ENCODE measurements at regions not wholly inside any gene's neighbourhood (a gene's known extent, or its start where the extent isn't known, plus 50 kb on each side); places are given as distances from the start of the nearest gene placed in this dataset.

DNA sequence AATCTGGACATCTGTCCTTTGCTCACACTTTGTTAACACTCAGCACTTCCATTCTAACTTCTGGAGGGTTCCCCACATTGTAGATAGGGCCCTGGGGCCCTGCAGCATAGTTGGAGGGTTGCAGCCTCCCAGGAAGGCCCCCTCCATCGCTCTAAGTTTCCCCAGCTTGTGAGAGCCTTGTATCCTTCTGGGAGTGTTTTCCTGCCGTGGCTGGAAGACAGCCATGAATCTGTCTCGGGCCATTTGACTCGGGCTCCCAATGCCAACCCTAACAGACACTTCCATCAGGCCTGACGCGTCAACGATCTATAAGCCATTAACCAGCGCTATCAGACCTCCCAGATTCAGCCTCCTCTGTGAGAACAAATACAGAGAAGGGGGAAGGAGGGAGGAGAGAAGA is 263.7 kb upstream of the RPL38 start:
- H3K9me3 Mint-ChIP-seq = no peaks in the 10 kb centered on the region
- H3K4me1 Mint-ChIP-seq = no peaks in the 10 kb centered on the region
- no peaks in the 10 kb centered on the region for H3K36me3 Mint-ChIP-seq
- no peak overlapping the region for H3K4me3 Mint-ChIP-seq
- ATAC-seq (no peak), DNase-seq (no peak)
- POLR2A ChIA-PET = no interaction called here
- peaks cover 0 to 31% (median 5%) of the 10 kb centered on the region in 5 donors for H3K27me3 Mint-ChIP-seq
- H3K27ac Mint-ChIP-seq = no peak overlapping the region

DNA sequence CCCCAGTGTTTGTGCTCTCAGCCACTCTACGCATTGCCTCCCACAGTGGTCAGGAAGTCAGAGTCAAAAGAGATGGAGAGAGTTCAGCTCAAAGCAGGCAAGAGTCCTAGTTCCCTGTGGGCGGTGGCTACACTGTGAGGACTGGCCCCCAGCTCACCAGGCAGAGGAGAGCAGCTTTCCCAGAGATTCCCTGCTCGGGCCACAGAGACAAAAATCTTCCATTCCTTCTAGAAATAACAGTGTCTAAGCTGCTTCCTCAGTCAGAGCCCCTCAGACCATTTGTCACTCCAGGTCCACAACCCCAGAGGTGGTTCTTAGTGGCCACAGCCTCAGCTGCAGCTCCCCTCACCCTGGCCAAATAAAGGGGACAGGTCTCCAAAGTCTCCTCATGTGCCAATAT is 263.0 kb upstream of the RPL38 start:
- H3K36me3 Mint-ChIP-seq = no peaks in the 10 kb centered on the region
- no peaks in the 10 kb centered on the region for H3K4me1 Mint-ChIP-seq
- peak overlapping the region in 1 of 10 donors; percentile 61 for H3K27ac Mint-ChIP-seq
- no peak for ATAC-seq
- no peaks in the 10 kb centered on the region for H3K9me3 Mint-ChIP-seq
- POLR2A ChIA-PET = no interaction called here
- peaks cover 0 to 34% (median 5%) of the 10 kb centered on the region in 5 donors for H3K27me3 Mint-ChIP-seq
- no peak for DNase-seq
- no peak overlapping the region for H3K4me3 Mint-ChIP-seq

DNA sequence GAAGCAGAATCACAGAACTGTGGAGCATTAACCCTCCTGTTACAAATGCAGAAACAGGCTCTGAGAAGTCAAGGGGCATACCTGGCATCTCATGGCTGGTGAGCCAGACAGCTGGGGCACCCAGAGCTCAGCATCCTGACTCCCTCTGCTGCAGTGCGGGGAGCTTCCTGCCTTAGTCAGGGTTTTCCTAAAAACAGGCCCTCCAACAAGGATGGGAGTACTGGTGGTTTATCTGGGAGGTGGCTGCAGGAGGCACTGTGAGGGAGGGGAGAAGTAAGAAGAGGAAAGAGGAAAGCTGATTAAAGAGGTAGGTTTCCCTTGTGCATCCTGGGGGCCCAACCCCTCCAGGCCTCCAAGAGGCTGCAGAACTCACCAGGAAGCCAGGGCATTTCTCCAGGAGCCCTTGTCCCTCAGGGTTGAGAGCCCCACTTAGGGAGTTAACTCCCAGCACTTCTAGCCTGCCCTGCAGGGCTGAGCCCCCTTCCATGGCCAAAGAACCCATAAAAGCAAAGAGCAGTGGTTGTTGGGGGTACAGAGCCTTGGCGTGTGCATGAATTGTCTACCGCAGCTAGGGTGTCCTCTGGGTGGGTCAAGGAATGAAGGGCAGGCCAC is 261.5 kb upstream of the RPL38 start:
- Mint-ChIP-seq H3K36me3 (no peaks in the 10 kb centered on the region), H3K9me3 (no peaks in the 10 kb centered on the region)

GRCh38 chr17:73942703-73943415 is 260.6 kb upstream of the RPL38 start:
- H3K27ac Mint-ChIP-seq = no peak overlapping the region
- peaks cover 0 to 4% (median 0%) of the 10 kb centered on the region in 9 donors for H3K9me3 Mint-ChIP-seq
- no peak for DNase-seq
- no peaks in the 10 kb centered on the region for H3K4me1 Mint-ChIP-seq
- no peak for ATAC-seq
- H3K4me3 Mint-ChIP-seq = no peak overlapping the region
- peaks cover 6 to 38% (median 9%) of the 10 kb centered on the region in 5 donors for H3K27me3 Mint-ChIP-seq
- POLR2A ChIA-PET = no interaction called here
- no peaks in the 10 kb centered on the region for H3K36me3 Mint-ChIP-seq

More for the DNA sequence above, 261.5 kb upstream of the RPL38 start:
- no peaks in the 10 kb centered on the region for H3K4me1 Mint-ChIP-seq
- H3K4me3 Mint-ChIP-seq = no peak overlapping the region
- ATAC-seq = no peak
- H3K27me3 Mint-ChIP-seq = peaks cover under 1 to 35% (median 6%) of the 10 kb centered on the region in 5 donors
- peak overlapping the region in 1 of 10 donors; percentile 2 for H3K27ac Mint-ChIP-seq
- no peak for DNase-seq
- POLR2A ChIA-PET = no interaction called here

DNA sequence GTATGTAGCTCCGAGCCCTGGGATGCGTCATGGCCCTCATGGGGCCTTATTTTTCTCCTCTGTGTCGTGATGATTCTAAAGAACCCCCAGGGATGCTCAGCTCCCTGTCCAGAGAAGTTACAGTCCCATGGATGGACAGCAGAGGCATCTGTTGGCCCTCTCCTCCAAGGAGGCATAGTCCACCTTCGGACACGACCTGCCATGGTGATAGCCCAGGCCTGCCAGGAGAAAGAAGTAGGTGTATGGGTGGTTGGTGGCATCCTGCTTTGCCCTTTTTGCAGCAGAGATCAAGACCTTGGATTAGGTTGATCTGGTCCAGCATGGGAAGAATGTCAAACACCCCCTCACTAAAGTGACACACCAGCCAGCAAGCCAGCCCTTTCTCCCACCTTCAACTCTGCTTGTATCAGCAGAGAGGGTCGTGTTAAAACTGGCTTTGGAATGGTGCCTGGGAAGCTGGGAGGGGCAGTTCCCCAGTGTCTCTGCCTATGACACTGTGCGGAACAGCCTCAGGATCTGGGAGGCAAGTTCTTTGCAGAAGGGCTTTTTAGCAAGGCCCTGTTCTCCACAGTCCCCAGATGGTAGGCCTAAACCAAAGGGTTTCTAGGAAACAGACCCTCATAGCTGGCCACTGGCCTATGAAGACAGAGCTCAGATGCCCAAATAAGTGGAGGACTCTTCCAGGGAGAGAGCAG is 259.9 kb upstream of the RPL38 start:
- POLR2A ChIA-PET = no interaction called here
- peaks cover 0 to 6% (median 0%) of the 10 kb centered on the region in 9 donors for H3K9me3 Mint-ChIP-seq
- no peak overlapping the region for H3K27ac Mint-ChIP-seq
- ATAC-seq (no peak), DNase-seq (no peak)
- peaks cover 9 to 42% (median 10%) of the 10 kb centered on the region in 5 donors for H3K27me3 Mint-ChIP-seq
- no peaks in the 10 kb centered on the region for H3K36me3 Mint-ChIP-seq
- H3K4me3 Mint-ChIP-seq = no peak overlapping the region
- H3K4me1 Mint-ChIP-seq = no peaks in the 10 kb centered on the region

- POLR2A ChIA-PET = no interaction called here
- Mint-ChIP-seq H3K27ac (no peak overlapping the region), H3K36me3 (no peaks in the 10 kb centered on the region), H3K4me3 (no peak overlapping the region), H3K27me3 (peaks cover 10 to 43% (median 10%) of the 10 kb centered on the region in 5 donors), H3K4me1 (no peaks in the 10 kb centered on the region), H3K9me3 (peaks cover 0 to 6% (median 0%) of the 10 kb centered on the region in 9 donors)
- no peak for ATAC-seq
- no peak for DNase-seq
These were observed 259.1 kb upstream of the RPL38 start for GRCh38 chr17:73944366-73944765.

- Mint-ChIP-seq H3K27ac (peak overlapping the region in 1 of 10 donors; percentile 41), H3K9me3 (peaks cover 0 to 6% (median 0%) of the 10 kb centered on the region in 9 donors), H3K36me3 (no peaks in the 10 kb centered on the region), H3K4me1 (peaks cover 0 to 6% (median 3%) of the 10 kb centered on the region in 4 donors), H3K4me3 (no peak overlapping the region), H3K27me3 (peaks cover 10 to 38% (median 19%) of the 10 kb centered on the region in 5 donors)
- DNase-seq = no peak
- POLR2A ChIA-PET = no interaction called here
- no peak for ATAC-seq
These were observed 256.1 kb upstream of the RPL38 start for GRCh38 chr17:73947281-73947965.

DNA sequence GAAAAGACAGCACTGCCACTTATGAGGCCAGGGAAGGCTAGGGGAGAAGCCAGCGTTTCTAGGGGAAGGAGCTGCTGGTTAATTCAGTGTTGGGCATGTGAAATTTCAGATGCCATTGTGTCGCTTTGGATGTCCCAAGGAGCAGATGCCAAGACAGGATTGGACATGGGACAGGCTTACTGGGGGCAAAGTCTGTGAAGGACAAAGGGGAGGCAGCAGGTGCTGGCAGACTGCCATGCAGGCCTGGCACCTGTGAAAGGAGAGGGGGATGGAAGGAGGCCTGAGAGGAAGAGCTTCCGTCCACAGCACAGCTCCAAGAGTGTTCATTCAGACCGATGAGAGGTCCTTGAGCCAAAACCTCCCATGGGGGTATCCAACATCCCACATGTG is 255.5 kb upstream of the RPL38 start:
- H3K4me1 Mint-ChIP-seq = peaks cover 0 to 6% (median 3%) of the 10 kb centered on the region in 4 donors
- no peak for DNase-seq
- peak overlapping the region in 1 of 10 donors; percentile 18 for H3K27ac Mint-ChIP-seq
- H3K9me3 Mint-ChIP-seq = peaks cover 0 to 6% (median 0%) of the 10 kb centered on the region in 9 donors
- no peak for ATAC-seq
- H3K4me3 Mint-ChIP-seq = no peak overlapping the region
- POLR2A ChIA-PET = no interaction called here
- peaks cover 10 to 38% (median 19%) of the 10 kb centered on the region in 5 donors for H3K27me3 Mint-ChIP-seq
- no peaks in the 10 kb centered on the region for H3K36me3 Mint-ChIP-seq

- Mint-ChIP-seq H3K36me3 (no peaks in the 10 kb centered on the region), H3K27me3 (peaks cover 10 to 38% (median 17%) of the 10 kb centered on the region in 5 donors), H3K27ac (no peak overlapping the region), H3K4me1 (peaks cover 0 to 6% (median 3%) of the 10 kb centered on the region in 4 donors), H3K4me3 (no peak overlapping the region), H3K9me3 (peaks cover 0 to 6% (median 0%) of the 10 kb centered on the region in 9 donors)
- POLR2A ChIA-PET = no interaction called here
- DNase-seq (no peak), ATAC-seq (no peak)
These were observed 253.4 kb upstream of the RPL38 start for GRCh38 chr17:73949903-73950592.

DNA sequence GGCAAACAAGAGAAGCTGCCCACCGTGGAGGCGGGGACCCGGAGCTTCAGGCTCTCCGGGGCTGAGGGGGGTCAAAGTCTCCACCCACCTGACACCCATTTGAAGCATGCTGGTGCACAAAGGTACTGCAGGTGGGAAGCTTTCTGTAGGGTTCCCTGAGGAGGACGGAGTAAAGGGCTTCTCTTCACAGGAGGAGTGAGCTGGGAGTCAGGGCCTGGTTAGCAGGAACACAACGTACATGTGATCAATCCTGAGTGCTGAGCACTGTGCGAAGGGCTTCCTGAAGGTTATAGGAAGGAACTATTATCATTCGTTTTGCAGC is 252.9 kb upstream of the RPL38 start:
- Mint-ChIP-seq H3K9me3 (peaks cover 0 to 6% (median 0%) of the 10 kb centered on the region in 9 donors), H3K27ac (no peak overlapping the region), H3K36me3 (no peaks in the 10 kb centered on the region), H3K4me1 (peaks cover 0 to 6% (median 3%) of the 10 kb centered on the region in 4 donors), H3K27me3 (peaks cover 10 to 38% (median 17%) of the 10 kb centered on the region in 5 donors), H3K4me3 (no peak overlapping the region)
- ATAC-seq (no peak), DNase-seq (no peak)
- POLR2A ChIA-PET = no interaction called here

DNA sequence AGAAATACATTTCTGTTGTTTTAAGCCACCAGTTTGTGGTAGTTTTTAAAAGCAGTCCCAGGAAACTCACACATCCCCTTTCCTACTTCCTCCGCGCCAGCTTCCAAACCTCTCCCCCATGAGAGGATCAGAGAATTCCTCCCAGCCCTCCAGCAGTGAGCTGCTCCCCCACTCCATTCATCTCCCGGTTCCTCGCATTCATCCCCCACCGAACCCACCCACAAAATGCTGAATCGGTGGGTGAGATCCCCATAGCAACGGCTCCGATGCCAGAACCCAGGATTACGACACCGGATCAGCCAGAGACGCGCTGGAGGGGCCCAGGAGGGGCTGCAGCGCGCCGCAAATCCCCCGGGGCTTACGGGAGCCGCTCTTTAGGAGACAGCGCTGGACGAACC is 251.4 kb upstream of the RPL38 start:
- H3K4me1 Mint-ChIP-seq = peaks cover 0 to 6% (median 3%) of the 10 kb centered on the region in 4 donors
- peaks cover 9 to 31% (median 16%) of the 10 kb centered on the region in 5 donors for H3K27me3 Mint-ChIP-seq
- H3K36me3 Mint-ChIP-seq = no peaks in the 10 kb centered on the region
- peaks cover 0 to 6% (median 0%) of the 10 kb centered on the region in 9 donors for H3K9me3 Mint-ChIP-seq
- H3K27ac Mint-ChIP-seq = peak overlapping the region in 3 of 10 donors; percentile 13 to 16 (median 16)
- DNase-seq (no peak), ATAC-seq (peak in 1 of 2 donors; percentile 20)
- POLR2A ChIA-PET = no interaction called here
- H3K4me3 Mint-ChIP-seq = peak overlapping the region in 9 of 10 donors; percentile 20 to 63 (median 41)

DNA sequence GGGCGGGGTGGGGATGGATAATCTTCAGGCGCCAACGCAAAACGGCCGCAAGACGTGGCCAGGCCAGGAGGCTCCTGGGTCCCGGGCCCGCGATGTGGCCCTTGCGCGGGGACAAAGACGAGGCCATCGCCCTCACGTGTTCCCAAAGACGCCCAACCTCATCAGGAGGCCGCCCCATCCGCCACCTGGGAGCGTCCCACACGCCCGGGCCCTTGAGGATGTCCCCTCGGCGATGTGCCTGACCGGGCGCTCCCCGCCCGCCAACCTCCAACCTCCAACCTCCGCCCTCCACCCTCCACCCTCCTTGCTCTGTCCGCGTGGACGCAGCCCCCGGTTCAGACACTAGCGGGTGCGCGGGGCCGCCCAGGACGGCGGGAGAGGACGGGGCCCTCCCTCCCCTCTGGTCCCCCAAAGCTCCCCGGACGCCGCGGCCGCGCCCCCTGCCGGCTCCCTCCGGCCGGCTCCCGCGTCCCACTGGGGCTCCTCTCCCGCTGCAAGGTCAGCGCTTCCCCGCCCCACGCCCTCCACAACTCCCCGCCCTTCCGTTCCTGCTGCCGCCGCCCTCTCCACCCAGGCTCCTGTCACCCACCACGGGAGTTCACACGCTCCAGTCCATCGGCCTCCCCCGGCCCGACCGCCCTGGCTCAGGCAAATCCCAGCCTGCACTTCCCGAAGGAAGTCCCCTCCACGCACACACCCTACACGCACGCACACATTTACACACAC is 250.8 kb upstream of the RPL38 start:
- ATAC-seq = peak; percentile 60 to 82
- Mint-ChIP-seq H3K4me1 (peaks cover 0 to 6% (median 3%) of the 10 kb centered on the region in 4 donors), H3K9me3 (peaks cover 0 to 4% (median 0%) of the 10 kb centered on the region in 9 donors), H3K36me3 (no peaks in the 10 kb centered on the region), H3K27ac (no peak overlapping the region), H3K27me3 (peaks cover 3 to 29% (median 16%) of the 10 kb centered on the region in 5 donors), H3K4me3 (peak overlapping the region in 4 of 10 donors; percentile 20 to 63 (median 52))
- POLR2A ChIA-PET = no interaction called here
- DNase-seq = peak in 8 of 10 donors; percentile 4 to 40 (median 19)
